Prostate gland (tissue), 2 donors: ENCODE measurements at regions not wholly inside any gene's neighbourhood (a gene's known extent, or its start where the extent isn't known, plus 50 kb on each side); places are given as distances from the start of the nearest gene placed in this dataset.

Experiments used
- CTCF ChIP-seq, 4 experiments: fragments of 200-600 bp in 2 of 4; fragments of 450-650 bp in 2 of 4; sonication (generic) in 2 of 4; IDR thresholded peaks; 1 replicate in 3 of 4; 2 replicates in 1 of 4; pipeline ENCODE4 v1.5.1; 2016 to 2019; ENCODE audit warnings: antibody characterized with exemption in 4 of 4, mild to moderate bottlenecking in 2 of 4, moderate library complexity in 2 of 4
- POLR2A ChIP-seq: fragments of 450-650 bp; IDR thresholded peaks from one replicate; pipeline ENCODE4 v1.6.1; 2016; ENCODE audit warnings: antibody characterized with exemption, mild to moderate bottlenecking
- POLR2AphosphoS5 ChIP-seq: sonication (generic); formaldehyde crosslinking; IDR thresholded peaks from one replicate; pipeline ENCODE4 v1.6.1; 2017; ENCODE audit warnings: antibody characterized with exemption

GRCh38 chr13:73204952-73205351 is 146.1 kb downstream of the KLF5 start:
- TF ChIP-seq CTCF (IDR thresholded peaks at IDR 0.05) (no peak), POLR2A (no peak), POLR2AphosphoS5 (no peak)
